Suprapubic skin (tissue), 4 donors: ENCODE measurements at regions not wholly inside any gene's neighbourhood (a gene's known extent, or its start where the extent isn't known, plus 50 kb on each side); places are given as distances from the start of the nearest gene placed in this dataset.

Experiments
- DNase-seq, 2 donors: peaks; one replicate each; pipeline ENCODE4 v3.0.0-alpha.2; 2019; ENCODE audit warnings: low spot score in 2 of 2
- H3K27ac ChIP-seq: fragments of 200-600 bp; sonication (generic); one replicate; pipeline ENCODE4 v1.5.1; 2019
- H3K27me3 ChIP-seq: fragments of 200-600 bp; sonication (generic); one replicate; pipeline ENCODE4 v1.5.1; 2019
- H3K36me3 ChIP-seq: fragments of 200-600 bp; sonication (generic); one replicate; pipeline ENCODE4 v1.5.1; 2019
- H3K4me1 ChIP-seq: fragments of 200-600 bp; sonication (generic); one replicate; pipeline ENCODE4 v1.5.1; 2019
- H3K4me3 ChIP-seq: fragments of 200-600 bp; sonication (generic); one replicate; pipeline ENCODE4 v1.5.1; 2019; ENCODE audit warnings: mild to moderate bottlenecking
- H3K9me3 ChIP-seq: fragments of 200-600 bp; sonication (generic); one replicate; pipeline ENCODE4 v1.5.1; 2019
- CTCF ChIP-seq, 2 donors: fragments of 200-600 bp in 1 of 2; fragments of 450-650 bp in 1 of 2; sonication (generic) in 1 of 2; IDR thresholded peaks; one replicate each; pipeline ENCODE4 v1.5.1; 2016 to 2019; ENCODE audit warnings: antibody characterized with exemption in 2 of 2, mild to moderate bottlenecking in 1 of 2, moderate library complexity in 1 of 2
- EP300 ChIP-seq: sonication (generic); formaldehyde crosslinking; IDR thresholded peaks from one replicate; pipeline ENCODE4 v1.6.1; 2017; ENCODE audit warnings: antibody characterized with exemption
- POLR2A ChIP-seq, 2 donors: fragments of 450-650 bp; IDR thresholded peaks; one replicate each; pipeline ENCODE4 v1.6.1; 2017; ENCODE audit warnings: antibody characterized with exemption in 2 of 2, mild to moderate bottlenecking in 2 of 2, moderate library complexity in 2 of 2
- POLR2AphosphoS5 ChIP-seq, 3 donors: sonication (generic); formaldehyde crosslinking; IDR thresholded peaks; one replicate each; pipeline ENCODE4 v1.6.1; 2017; ENCODE audit warnings: antibody characterized with exemption in 3 of 3
- WGBS: methylation state at CpG from one replicate; pipeline ENCODE4 v1.1.5; 2018; 5-methylcytosine and 5-hydroxymethylcytosine counted together

GRCh38 chr11:119482521-119483011 lies 59.6 kb upstream of the THY1 start:
- no peak overlapping the region for H3K27ac ChIP-seq
- peak; percentile 50 to 67 for DNase-seq
- H3K36me3 ChIP-seq: no peaks in the 10 kb centered on the region
- WGBS: 75% methylated on average over 4 of the region's 9 CpGs
- H3K9me3 ChIP-seq: no peaks in the 10 kb centered on the region
- no peak for TF ChIP-seq POLR2A (IDR thresholded peaks at IDR 0.05)
- TF ChIP-seq CTCF (IDR thresholded peaks at IDR 0.05): no peak
- TF ChIP-seq POLR2AphosphoS5 (IDR thresholded peaks at IDR 0.05): no peak
- TF ChIP-seq EP300: no peak
- H3K27me3 ChIP-seq: peaks cover 11% of the 10 kb centered on the region
- H3K4me1 ChIP-seq: peaks cover 12% of the 10 kb centered on the region
- no peak overlapping the region for H3K4me3 ChIP-seq

GRCh38 chr11:119481667-119482400 lies 58.9 kb upstream of the THY1 start:
- DNase-seq: peak; percentile 69 to 70
- Histone ChIP-seq H3K9me3 (no peaks in the 10 kb centered on the region), H3K27me3 (peaks cover 6% of the 10 kb centered on the region), H3K4me1 (peaks cover 12% of the 10 kb centered on the region), H3K36me3 (no peaks in the 10 kb centered on the region), H3K27ac (no peak overlapping the region), H3K4me3 (no peak overlapping the region)
- TF ChIP-seq EP300 (no peak), POLR2AphosphoS5 (IDR thresholded peaks at IDR 0.05) (no peak), POLR2A (IDR thresholded peaks at IDR 0.05) (no peak), CTCF (IDR thresholded peaks at IDR 0.05) (no peak)
- WGBS: 46% methylated on average over 21 of the region's 22 CpGs

GRCh38 chr11:119481021-119481666 lies 58.2 kb upstream of the THY1 start:
- Histone ChIP-seq H3K36me3 (no peaks in the 10 kb centered on the region), H3K4me1 (peaks cover 12% of the 10 kb centered on the region), H3K27ac (no peak overlapping the region), H3K27me3 (peaks cover 3% of the 10 kb centered on the region), H3K4me3 (no peak overlapping the region), H3K9me3 (no peaks in the 10 kb centered on the region)
- 37% methylated on average over 22 of the region's 31 CpGs for WGBS
- DNase-seq: peak; percentile 88 to 92
- TF ChIP-seq POLR2A (IDR thresholded peaks at IDR 0.05) (no peak), CTCF (IDR thresholded peaks at IDR 0.05) (peak; percentile 94 to 96), EP300 (no peak), POLR2AphosphoS5 (IDR thresholded peaks at IDR 0.05) (peak in 1 of 3 donors; percentile 18)

GRCh38 chr11:119480380-119481020 lies 57.5 kb upstream of the THY1 start:
- Histone ChIP-seq H3K36me3 (no peaks in the 10 kb centered on the region), H3K27ac (no peak overlapping the region), H3K27me3 (peaks cover 3% of the 10 kb centered on the region), H3K4me3 (no peak overlapping the region), H3K9me3 (no peaks in the 10 kb centered on the region), H3K4me1 (peaks cover 13% of the 10 kb centered on the region)
- DNase-seq: peak; percentile 22 to 56
- no peak for TF ChIP-seq POLR2AphosphoS5 (IDR thresholded peaks at IDR 0.05)
- no peak for TF ChIP-seq EP300
- TF ChIP-seq CTCF (IDR thresholded peaks at IDR 0.05): no peak
- TF ChIP-seq POLR2A (IDR thresholded peaks at IDR 0.05): no peak
- WGBS: 94% methylated on average over 11 of the region's 11 CpGs
